Urinary bladder (tissue), 3 donors: ENCODE measurements at regions not wholly inside any gene's neighbourhood (a gene's known extent, or its start where the extent isn't known, plus 50 kb on each side); places are given as distances from the start of the nearest gene placed in this dataset.

ENCODE experiments used
- DNase-seq: peaks from one replicate; pipeline ENCODE4 v3.0.0-alpha.2; 2015; ENCODE audit errors: extremely low spot score
- H3K27ac ChIP-seq: one replicate; pipeline ENCODE4 v1.5.1; 2013; ENCODE audit warnings: low read depth, mild to moderate bottlenecking, moderate library complexity
- H3K36me3 ChIP-seq: one replicate; pipeline ENCODE4 v1.6.1; 2013; ENCODE audit warnings: mild to moderate bottlenecking, moderate library complexity; ENCODE audit not compliant: insufficient read depth
- H3K4me1 ChIP-seq: one replicate; pipeline ENCODE4 v1.6.1; 2013; ENCODE audit warnings: mild to moderate bottlenecking, moderate library complexity; ENCODE audit not compliant: insufficient read depth
- H3K4me3 ChIP-seq: one replicate; pipeline ENCODE4 v1.5.1; 2013; ENCODE audit warnings: low read depth, low read length
- WGBS: extraction: QIAGEN DNeasy Blood & Tissue Kit; methylation state at CpG from one replicate; pipeline ENCODE4 v1.1.7; 2013; 5-methylcytosine and 5-hydroxymethylcytosine counted together
- donor health status: healthy with polysubstance abuse.
- donor health status: healthy.

DNA sequence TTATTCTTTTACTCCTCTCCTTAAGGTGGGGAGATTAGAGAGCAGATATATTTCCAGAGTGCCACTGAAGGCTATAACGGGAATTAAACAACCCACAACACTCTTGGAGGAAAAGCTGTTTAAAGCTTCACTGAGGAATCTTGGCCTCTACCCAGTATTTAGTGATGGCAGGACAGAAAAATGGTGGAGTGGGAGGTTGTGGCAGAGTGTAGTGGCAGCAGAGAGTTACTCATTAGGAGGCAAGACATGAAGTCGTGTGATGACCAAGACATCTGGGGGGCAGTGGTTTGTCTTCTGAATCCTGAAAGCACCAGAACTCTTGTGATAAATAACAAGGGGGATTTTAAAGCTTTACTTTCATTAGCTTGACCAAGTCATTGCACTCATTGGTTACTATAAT, 563.5 kb upstream of the SLITRK5 start:
- Histone ChIP-seq H3K4me1 (no peaks in the 10 kb centered on the region), H3K4me3 (no peak overlapping the region), H3K27ac (no peak overlapping the region), H3K36me3 (no peaks in the 10 kb centered on the region)
- 71% methylated on average over 2 of the region's 2 CpGs for WGBS
- DNase-seq, result no peak

DNA sequence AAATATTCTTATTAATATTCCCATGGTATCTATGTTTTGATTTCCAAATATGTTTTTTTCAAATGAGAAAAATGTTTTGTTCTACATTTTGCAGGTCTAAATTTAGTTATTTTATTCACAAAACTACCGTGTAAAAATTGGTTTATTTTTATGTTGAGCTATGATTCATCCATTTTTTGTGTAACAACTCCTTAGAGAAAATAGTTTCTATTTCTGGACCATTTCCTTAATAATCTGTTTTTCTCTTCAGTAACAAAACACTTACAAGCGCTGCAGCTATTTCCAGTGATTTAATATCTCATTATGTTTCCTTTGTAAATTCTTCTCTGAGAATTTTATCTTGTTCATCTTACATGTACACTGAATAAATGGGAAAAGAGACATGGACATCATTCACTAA, 550.7 kb upstream of the SLITRK5 start:
- DNase-seq, result no peak
- H3K4me1 ChIP-seq, result no peaks in the 10 kb centered on the region
- 32% methylated on average over 2 of the region's 2 CpGs for WGBS
- no peak overlapping the region for H3K4me3 ChIP-seq
- H3K36me3 ChIP-seq, result no peaks in the 10 kb centered on the region
- H3K27ac ChIP-seq, result no peak overlapping the region

DNA sequence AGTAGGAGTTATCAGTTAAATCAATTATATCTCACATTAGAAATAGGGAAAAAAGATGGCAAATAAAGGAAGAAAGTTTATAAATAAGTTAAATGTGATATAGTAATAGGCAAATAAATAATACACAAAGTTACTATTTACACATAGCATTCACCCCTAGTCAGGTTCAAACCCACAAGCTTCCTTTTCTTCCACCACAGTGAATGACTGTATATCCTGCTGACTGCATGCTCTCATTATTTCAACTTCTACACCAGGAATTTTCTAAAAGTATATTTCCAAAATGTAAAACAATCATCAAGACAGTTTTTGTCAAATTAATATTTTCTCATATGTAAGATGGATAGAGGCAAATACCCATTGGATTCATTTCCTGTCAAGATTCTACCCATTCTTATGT, 548.6 kb upstream of the SLITRK5 start:
- Histone ChIP-seq H3K36me3 (no peaks in the 10 kb centered on the region), H3K27ac (no peak overlapping the region), H3K4me1 (no peaks in the 10 kb centered on the region), H3K4me3 (no peak overlapping the region)
- DNase-seq, result no peak

DNA sequence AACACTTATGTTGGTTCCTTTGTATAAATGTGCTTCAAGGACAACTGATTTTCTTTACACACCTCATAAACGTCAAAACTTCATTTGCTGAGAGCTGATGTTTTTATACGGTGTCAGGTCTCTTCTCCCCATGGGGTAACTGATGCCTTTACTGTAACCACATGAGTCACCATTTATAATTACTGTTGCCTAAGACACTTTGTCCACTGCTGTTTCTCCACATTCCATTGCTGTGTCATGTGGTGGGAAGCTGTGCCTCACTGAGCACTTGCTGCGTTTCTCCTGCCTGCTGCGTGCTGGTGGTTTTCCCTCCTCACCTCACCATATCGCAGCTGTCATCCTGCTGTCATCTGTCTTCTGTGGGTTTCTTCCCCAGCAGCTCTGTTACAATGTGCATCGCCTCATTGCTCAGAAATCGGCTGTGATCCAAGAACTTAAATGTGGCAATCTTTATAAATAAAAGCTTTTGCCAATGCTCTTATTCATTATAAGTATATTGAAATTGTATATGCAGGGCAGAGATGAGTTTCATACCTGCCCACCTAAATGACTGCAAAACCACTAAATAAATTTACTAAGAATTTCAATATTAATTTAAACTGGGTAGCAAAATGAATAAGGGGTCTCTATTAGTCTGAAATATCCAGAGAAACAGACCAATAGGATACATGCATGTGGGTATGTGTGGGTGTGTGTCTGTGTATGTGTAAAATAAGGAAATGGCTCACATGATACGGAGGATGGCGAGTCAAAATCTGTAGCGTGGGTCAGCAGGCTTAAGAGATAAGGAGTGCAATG, 547.0 kb upstream of the SLITRK5 start:
- no peak for DNase-seq
- Histone ChIP-seq H3K4me1 (no peaks in the 10 kb centered on the region), H3K36me3 (no peaks in the 10 kb centered on the region), H3K27ac (no peak overlapping the region), H3K4me3 (no peak overlapping the region)
- 46% methylated on average over 10 of the region's 10 CpGs for WGBS

DNA sequence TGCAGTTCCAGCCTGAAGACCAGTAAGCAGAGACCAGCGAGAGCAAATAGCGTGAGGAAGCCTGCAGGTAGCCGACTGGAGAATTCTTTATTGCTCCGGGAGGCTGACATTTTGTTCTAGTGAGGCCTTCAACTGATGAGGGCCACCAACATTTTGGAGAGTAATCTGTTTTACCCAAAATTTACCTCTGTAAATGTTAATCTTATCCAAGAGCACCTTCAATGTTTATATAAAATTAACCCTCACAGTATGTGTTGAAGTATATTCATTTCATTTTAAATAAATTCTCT, 546.4 kb upstream of the SLITRK5 start:
- H3K27ac ChIP-seq, result no peak overlapping the region
- H3K36me3 ChIP-seq, result no peaks in the 10 kb centered on the region
- no peaks in the 10 kb centered on the region for H3K4me1 ChIP-seq
- no peak for DNase-seq
- H3K4me3 ChIP-seq, result no peak overlapping the region
- WGBS, result 68% methylated on average over 4 of the region's 4 CpGs

DNA sequence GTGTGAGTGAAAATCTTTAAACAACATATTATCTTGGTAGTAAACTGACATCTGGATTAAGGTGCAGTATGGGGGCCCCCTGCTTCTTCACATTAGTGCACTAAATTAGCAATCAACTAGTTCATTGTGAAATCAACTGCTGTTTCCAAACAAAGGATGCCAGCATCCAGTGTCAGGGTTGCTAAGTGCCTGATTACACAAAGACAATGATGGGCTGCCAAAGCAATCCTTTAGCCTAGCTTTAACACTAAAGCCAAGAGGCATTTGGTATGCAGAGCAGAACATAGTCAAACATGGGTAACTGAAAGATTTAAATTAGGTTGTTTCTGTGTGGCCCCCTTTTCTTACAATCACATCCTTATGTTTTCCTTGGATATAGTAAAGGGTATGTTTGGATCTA, 543.1 kb upstream of the SLITRK5 start:
- Histone ChIP-seq H3K4me1 (no peaks in the 10 kb centered on the region), H3K4me3 (no peak overlapping the region), H3K27ac (no peak overlapping the region), H3K36me3 (no peaks in the 10 kb centered on the region)
- no peak for DNase-seq

DNA sequence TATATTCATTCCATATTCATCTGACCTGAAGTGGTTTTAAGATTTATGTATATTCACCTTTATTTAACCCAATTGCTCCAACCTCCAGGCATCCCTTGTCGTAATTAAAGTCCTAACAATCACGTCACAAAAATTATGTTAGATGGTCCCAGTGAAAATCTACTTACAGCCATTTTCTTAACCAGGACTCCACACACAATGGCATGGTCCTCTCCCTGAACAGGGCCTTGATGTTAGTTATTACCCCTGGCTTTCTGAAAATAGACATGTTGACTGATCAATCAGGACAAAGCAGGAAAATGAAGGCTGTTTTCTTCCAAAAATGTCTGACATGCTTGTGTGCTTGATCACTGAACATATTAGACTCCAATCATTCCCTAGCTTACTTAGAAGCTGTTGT, 542.7 kb upstream of the SLITRK5 start:
- 65% methylated on average over 2 of the region's 2 CpGs for WGBS
- Histone ChIP-seq H3K4me1 (no peaks in the 10 kb centered on the region), H3K36me3 (no peaks in the 10 kb centered on the region), H3K4me3 (no peak overlapping the region), H3K27ac (no peak overlapping the region)
- no peak for DNase-seq

DNA sequence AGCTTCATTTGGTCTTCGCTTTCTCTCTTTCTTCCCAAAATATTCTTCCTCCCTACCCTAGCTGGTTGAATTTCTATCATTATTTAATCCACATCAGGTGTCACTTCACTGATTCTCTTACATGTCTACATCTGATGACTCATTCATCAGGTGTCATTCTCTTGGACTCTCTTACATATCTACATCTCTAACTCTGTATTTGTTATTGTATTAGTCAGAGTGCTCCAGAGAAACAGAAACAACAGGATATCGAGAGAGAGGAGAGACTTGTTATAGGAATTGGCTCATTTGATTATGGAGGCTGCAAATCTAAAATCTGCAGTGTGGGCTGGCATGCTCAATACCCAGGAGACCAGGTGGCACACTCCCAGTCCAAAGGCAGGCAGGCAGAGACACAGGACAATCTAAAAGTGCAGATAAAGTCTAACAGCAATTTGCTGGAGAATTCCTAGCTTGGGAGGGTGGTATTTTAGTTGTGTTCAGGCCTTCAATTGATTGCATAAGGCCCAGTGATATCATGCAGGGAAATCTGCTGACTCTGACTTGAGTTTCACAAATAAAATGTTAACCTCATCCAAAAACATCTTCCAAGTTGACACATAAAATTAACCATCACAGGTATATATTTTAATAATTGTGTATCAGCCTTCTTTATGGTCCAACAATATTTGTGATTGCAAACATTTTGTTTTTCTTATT, 541.4 kb upstream of the SLITRK5 start:
- no peak for DNase-seq
- no peak overlapping the region for H3K27ac ChIP-seq
- no peaks in the 10 kb centered on the region for H3K4me1 ChIP-seq
- H3K4me3 ChIP-seq, result no peak overlapping the region
- no peaks in the 10 kb centered on the region for H3K36me3 ChIP-seq
- WGBS, result 83% methylated on average over 2 of the region's 2 CpGs

DNA sequence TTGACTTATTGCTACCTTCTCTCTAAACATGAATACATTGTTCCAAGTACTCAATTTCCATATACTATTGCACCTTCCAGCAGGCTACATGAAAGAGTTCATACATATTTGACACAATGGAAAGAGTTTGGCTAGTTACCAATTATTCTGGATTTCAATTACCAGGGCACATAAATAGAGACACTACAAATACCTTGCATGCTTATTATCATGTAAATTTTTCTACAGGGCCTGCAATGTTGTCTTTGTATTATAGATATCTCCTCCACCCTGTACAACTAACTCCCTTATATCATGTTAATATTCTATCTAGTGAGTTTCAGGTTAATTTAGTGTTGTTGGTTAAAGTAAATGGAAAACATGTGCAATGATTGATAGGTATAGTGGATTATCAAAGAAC, 540.7 kb upstream of the SLITRK5 start:
- H3K4me1 ChIP-seq, result no peaks in the 10 kb centered on the region
- no peaks in the 10 kb centered on the region for H3K36me3 ChIP-seq
- no peak overlapping the region for H3K27ac ChIP-seq
- no peak overlapping the region for H3K4me3 ChIP-seq
- no peak for DNase-seq

DNA sequence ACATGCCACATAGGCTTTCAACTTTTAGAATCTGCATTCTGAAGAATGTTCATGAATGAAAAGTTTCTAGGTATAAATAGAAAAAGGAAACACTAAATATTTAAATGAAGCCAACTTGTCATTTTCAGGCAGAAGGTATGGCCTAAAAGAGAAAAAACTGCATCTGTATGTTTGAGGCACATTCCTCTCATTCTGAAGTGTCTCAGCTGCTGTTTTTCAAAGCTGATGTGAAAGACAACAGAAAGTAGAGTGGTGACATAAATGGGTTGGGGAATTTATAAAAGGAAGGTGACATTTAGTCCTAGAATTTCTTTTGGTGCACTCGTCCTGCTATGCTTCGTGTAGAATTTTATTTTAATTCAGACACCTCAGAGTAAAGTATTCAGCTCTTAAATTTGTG, 539.6 kb upstream of the SLITRK5 start:
- WGBS, result 60% methylated on average over 2 of the region's 2 CpGs
- Histone ChIP-seq H3K27ac (no peak overlapping the region), H3K4me1 (no peaks in the 10 kb centered on the region), H3K36me3 (no peaks in the 10 kb centered on the region), H3K4me3 (no peak overlapping the region)
- DNase-seq, result no peak

DNA sequence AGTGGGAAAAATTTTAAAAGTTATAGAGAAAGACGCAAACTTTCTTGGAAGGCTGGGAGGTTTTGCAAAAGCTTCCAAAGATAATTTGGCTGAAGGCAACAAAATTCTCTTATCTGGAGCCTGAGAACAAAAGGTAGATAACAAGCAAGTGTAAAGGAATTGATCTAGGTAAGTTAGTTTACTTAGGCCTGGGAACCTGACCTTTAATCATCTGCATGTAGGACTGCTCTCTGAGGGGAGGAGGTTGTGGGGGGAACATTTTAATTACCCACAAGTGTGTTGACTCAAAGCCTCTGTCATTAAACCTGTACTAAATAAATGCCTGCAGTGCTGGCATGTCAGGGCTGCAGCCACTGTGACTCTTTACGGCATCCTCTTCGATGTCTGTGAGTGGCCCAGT, 532.3 kb upstream of the SLITRK5 start:
- H3K36me3 ChIP-seq, result no peaks in the 10 kb centered on the region
- H3K4me3 ChIP-seq, result no peak overlapping the region
- no peaks in the 10 kb centered on the region for H3K4me1 ChIP-seq
- WGBS, result 89% methylated on average over 3 of the region's 3 CpGs
- H3K27ac ChIP-seq, result no peak overlapping the region
- DNase-seq, result no peak

DNA sequence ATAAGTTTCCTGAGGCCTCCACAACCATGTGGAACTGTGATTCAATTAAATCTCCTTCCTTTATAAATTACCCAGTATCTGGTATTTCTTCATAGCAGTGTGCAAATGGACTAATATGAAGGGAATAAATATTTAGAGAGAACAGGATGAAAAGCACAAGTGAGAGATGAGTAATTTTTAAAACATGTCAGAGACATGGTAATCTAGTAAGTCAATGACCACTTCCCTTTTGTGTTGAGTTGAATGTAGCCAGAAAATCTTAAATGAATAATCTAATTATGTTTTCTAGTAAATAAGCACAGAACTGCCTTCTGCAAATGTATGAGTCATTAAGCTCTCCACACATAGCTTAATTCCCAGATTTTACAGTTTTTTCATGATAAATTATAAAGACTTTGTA, 524.1 kb upstream of the SLITRK5 start:
- DNase-seq, result no peak
- Histone ChIP-seq H3K4me1 (no peaks in the 10 kb centered on the region), H3K4me3 (no peak overlapping the region), H3K36me3 (no peaks in the 10 kb centered on the region), H3K27ac (no peak overlapping the region)

DNA sequence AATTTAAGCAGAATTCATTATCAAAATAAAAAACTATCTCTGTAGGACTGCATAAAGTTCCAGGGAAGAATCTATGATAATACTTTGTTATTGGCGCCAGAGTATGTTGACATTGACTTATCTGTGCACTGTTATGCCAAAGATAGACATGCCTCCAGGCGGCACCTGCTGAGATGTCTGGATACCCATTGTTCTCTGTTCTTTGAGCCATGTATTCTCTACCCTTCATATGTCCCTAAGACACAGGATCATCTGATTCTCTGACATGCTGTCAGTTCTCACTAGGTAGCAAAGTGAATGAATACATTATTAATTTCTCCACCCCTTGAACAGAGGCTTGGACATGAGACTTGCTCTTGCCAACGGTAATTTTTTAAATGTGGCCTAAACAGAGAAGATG, 517.8 kb upstream of the SLITRK5 start:
- no peaks in the 10 kb centered on the region for H3K36me3 ChIP-seq
- no peak overlapping the region for H3K27ac ChIP-seq
- DNase-seq, result no peak
- H3K4me3 ChIP-seq, result no peak overlapping the region
- WGBS, result 96% methylated on average over 3 of the region's 3 CpGs
- no peaks in the 10 kb centered on the region for H3K4me1 ChIP-seq

DNA sequence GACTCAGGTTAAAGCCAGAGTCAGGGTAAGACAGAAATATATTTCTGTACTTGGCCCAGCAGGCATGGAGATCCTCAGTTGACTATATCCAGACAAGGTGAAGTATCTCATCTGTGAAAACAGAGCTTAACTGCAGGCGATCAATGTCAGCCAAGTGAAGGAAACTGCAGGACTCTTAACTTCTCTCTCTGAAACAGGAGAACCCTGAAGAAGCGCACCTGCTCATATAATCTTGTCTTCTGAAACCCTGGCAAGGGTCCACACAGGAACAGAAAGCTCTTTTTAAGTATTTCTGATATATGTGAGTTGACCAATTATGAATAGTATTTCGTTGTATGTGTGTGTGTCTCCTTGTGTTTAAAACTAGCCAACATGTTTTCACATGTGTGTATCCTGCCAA, 504.8 kb upstream of the SLITRK5 start:
- no peak for DNase-seq
- 75% methylated on average over 3 of the region's 3 CpGs for WGBS

DNA sequence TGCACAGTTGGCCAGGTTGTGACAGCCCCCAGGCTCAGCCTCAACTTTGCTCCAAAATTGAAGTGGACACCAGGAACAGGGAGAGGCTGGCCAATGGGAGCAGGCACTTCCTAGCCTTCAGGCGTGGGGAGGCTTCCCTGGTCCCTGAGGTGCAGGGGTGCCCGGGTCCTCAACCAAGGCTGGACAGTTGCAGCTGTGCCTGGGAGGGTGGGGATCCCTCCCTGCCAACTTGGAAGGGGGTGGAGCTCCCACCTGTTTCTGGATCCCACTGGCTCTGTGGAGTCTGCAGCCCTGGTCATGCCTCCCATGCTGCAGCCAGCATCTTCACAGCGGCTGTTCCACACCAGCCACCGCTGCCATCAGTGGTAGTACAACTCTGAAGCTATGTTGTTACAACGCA, 502.8 kb upstream of the SLITRK5 start:
- Histone ChIP-seq H3K4me3 (no peak overlapping the region), H3K4me1 (no peaks in the 10 kb centered on the region), H3K27ac (no peak overlapping the region), H3K36me3 (no peaks in the 10 kb centered on the region)
- DNase-seq, result no peak
- WGBS, result 95% methylated on average over 5 of the region's 5 CpGs

More for the DNA sequence above, 504.8 kb upstream of the SLITRK5 start:
- no peak overlapping the region for H3K4me3 ChIP-seq
- H3K4me1 ChIP-seq, result no peaks in the 10 kb centered on the region
- H3K36me3 ChIP-seq, result no peaks in the 10 kb centered on the region
- H3K27ac ChIP-seq, result no peak overlapping the region
